ENCODE measurements at regions not wholly inside any gene's neighbourhood (a gene's known extent, or its start where the extent isn't known, plus 50 kb on each side); places are given as distances from the start of the nearest gene placed in this dataset.

DNA sequence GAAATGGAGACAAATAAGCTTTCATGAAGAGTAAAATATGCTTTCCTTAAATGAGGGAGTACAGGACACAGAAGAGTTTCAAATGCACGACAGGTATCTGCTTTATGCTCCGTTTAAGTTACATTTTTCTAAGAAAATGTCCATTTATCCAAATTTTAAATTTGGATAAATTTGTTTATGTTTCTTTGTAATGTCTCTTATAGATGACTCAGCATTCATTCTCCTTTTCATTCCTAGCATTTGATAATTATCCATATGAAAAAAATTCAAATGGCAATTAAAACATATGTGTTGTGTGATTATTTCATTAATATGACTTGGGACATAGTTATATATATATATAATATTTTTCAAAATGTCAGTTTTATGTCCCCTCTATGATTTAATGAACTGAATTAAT is 1449.3 kb downstream of the SLITRK1 start:
- no peak for DNase-seq (ENCODE audit: low read depth)
- H3K4me3 ChIP-seq (ENCODE audit: low read length), result no peak overlapping the region
- TF ChIP-seq, protein P1, sequence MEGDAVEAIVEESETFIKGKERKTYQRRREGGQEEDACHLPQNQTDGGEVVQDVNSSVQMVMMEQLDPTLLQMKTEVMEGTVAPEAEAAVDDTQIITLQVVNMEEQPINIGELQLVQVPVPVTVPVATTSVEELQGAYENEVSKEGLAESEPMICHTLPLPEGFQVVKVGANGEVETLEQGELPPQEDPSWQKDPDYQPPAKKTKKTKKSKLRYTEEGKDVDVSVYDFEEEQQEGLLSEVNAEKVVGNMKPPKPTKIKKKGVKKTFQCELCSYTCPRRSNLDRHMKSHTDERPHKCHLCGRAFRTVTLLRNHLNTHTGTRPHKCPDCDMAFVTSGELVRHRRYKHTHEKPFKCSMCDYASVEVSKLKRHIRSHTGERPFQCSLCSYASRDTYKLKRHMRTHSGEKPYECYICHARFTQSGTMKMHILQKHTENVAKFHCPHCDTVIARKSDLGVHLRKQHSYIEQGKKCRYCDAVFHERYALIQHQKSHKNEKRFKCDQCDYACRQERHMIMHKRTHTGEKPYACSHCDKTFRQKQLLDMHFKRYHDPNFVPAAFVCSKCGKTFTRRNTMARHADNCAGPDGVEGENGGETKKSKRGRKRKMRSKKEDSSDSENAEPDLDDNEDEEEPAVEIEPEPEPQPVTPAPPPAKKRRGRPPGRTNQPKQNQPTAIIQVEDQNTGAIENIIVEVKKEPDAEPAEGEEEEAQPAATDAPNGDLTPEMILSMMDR (conservative IDR thresholded peaks at IDR 0.05; ENCODE audit: low read length), result no peak

DNA sequence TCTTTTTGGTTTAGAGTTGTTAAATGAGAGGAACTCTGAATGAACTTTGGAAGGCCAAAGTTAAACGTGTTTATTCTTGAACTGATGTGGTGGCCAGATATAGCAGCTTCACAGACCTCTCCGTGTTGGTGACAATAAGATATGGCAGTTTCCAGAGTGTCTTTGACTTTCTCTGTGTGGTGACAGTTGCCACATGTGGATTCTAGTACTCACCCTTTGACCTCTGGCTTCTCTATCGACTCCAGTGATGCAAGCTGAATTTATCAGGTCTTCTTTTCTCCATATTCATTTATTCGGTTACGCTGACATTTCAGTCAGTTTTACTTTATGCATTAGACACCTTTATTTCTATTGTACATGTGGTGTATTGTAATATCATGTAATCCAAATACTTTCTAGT is 1469.5 kb downstream of the SLITRK1 start:
- DNase-seq (ENCODE audit: low read depth), result no peak
- no peak overlapping the region for H3K4me3 ChIP-seq (ENCODE audit: low read length)
- TF ChIP-seq, protein P1 (conservative IDR thresholded peaks at IDR 0.05; ENCODE audit: low read length), result no peak

DNA sequence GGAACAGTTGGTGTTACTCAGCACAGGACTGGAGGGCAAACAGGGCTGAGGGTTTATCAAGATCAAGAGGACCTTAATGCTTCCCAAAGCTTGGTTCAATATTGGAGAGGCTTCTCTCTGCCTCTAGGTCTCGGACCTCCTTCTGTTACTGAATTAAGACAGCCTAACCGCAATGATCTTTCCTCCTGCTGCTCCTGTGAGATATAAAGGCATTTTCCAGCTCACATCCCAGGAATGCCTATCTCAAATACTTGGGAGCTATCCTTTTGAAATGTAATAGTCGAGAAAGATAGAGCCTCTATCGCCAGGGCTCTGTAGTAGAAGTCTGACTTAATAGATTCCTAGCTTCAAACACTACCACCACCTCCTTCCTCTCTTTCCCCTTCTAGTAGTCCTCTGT is 1475.0 kb downstream of the SLITRK1 start:
- TF ChIP-seq, protein P1 (conservative IDR thresholded peaks at IDR 0.05; ENCODE audit: low read length), result no peak
- no peak for DNase-seq (ENCODE audit: low read depth)
- no peak overlapping the region for H3K4me3 ChIP-seq (ENCODE audit: low read length)

DNA sequence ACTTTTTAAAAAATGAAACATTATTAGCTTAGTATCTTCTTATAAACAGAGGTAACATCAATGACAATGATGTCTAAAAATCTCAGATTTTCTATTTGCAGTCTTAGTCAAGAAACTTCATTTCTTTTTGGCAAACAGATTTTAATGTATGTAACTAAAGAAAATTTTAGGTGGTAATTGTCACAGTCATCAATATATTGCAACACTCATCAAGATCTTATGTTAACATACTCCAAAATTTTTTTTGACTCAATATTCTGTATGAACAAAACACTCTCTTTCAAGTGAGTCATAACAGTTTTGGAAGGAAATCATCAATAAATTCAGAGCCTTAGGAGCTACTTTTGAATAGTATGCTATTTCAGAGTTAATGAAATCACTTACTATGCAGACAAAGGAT is 1507.6 kb downstream of the SLITRK1 start:
- TF ChIP-seq, protein P1 (conservative IDR thresholded peaks at IDR 0.05; ENCODE audit: low read length), result no peak
- no peak for DNase-seq (ENCODE audit: low read depth)
- H3K4me3 ChIP-seq (ENCODE audit: low read length), result no peak overlapping the region

DNA sequence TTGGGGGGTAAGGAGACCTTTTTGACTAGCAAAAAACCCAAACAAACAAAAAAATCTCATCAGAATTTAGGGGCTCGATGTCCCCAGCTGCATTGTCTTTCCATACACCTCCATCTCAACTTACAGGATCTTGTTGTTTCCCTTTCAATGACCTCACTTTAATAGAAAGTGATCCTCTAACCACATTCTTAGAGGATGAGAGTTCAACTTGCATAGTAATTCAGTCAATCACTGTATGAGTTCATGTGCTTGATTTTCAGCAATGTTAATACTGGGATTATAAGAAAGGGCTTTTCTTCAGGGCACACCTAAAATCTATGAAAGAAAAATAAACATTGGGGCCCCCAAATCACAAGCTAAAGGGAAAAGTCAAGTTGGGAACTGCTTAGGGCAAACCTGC is 1512.0 kb downstream of the SLITRK1 start:
- TF ChIP-seq, protein P1 (conservative IDR thresholded peaks at IDR 0.05; ENCODE audit: low read length), result no peak
- DNase-seq (ENCODE audit: low read depth), result no peak
- H3K4me3 ChIP-seq (ENCODE audit: low read length), result no peak overlapping the region

DNA sequence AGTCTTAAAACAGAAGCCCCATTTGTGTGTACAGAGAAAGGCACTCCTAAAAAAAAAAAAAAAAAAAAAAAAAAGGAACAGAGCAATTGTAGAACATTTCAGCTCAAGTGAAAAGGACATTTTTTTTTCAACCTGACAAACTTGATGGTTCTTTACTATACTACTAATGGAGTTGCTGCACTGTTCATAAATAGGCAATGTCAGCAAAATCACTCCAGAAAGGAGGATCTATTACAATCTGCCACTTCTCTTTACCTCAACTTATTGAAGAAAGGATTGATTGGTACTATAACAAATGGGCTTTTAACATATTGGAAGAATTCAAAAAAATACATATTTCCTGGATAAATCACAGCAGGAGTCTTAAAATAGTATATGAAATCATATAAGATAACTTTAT is 1517.7 kb downstream of the SLITRK1 start:
- TF ChIP-seq, protein P1 (conservative IDR thresholded peaks at IDR 0.05; ENCODE audit: low read length), result no peak

DNA sequence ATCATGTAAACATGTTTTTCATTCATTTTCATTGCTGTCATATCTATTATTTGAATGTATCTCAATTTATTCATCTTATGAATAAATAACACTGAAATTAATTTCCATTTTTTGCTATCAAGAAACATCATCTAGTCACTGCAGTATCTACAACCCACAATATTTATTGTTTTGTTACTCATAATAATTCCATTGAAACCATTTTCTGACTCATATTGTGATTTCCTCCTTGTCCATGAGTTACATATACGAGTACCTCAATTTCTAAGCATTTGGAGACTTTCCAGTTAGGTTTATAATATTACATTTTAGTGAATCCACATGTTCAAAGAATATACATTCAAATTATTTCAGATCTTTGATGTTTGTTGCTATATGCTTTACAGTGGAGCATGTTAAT is 1524.0 kb downstream of the SLITRK1 start:
- DNase-seq (ENCODE audit: low read depth), result no peak
- no peak overlapping the region for H3K4me3 ChIP-seq (ENCODE audit: low read length)
- TF ChIP-seq, protein P1 (conservative IDR thresholded peaks at IDR 0.05; ENCODE audit: low read length), result no peak

More for the DNA sequence above, 1517.7 kb downstream of the SLITRK1 start:
- DNase-seq (ENCODE audit: low read depth), result no peak
- no peak overlapping the region for H3K4me3 ChIP-seq (ENCODE audit: low read length)

All from AG10803 (cell line).